ENCODE measurements at regions not wholly inside any gene's neighbourhood (a gene's known extent, or its start where the extent isn't known, plus 50 kb on each side); places are given as distances from the start of the nearest gene placed in this dataset.

- Histone ChIP-seq H3K36me3 (ENCODE audit: insufficient read depth, low read length, poor library complexity, severe bottlenecking) (no peaks in the 10 kb centered on the region), H3K4me3 (ENCODE audit: low read depth, low read length, poor library complexity, severe bottlenecking) (no peak overlapping the region), H3K9me3 (ENCODE audit: low read depth, low read length, poor library complexity, severe bottlenecking) (peaks cover 7% of the 10 kb centered on the region), H3K4me1 (ENCODE audit: insufficient read depth, low read length, poor library complexity, severe bottlenecking) (no peaks in the 10 kb centered on the region), H3K27me3 (replicated peaks; ENCODE audit: insufficient read depth, low read depth, low read length, poor library complexity) (no peaks in the 10 kb centered on the region), H3K27ac (ENCODE audit: low read depth, low read length, poor library complexity, severe bottlenecking) (no peak overlapping the region)
- no peak for TF ChIP-seq CTCF (conservative IDR thresholded peaks at IDR 0.05; ENCODE audit: low read depth, low read length)
- TF ChIP-seq EZH2 (IDR thresholded peaks at IDR 0.05; ENCODE audit: borderline replicate concordance, low read depth, low read length, poor library complexity, severe bottlenecking): no peak
- DNase-seq (ENCODE audit: low spot score): no peak
- intact Hi-C loops (cut with micrococcal nuclease; ENCODE audit: unreplicated experiment): no loop called here
- no TSS peak for BruUV-seq (replicated peaks)
- CTCF ChIA-PET: no interaction called here
- POLR2A ChIA-PET (ENCODE audit: low non-redundant PET): no interaction called here
Observed at GRCh38 chr16:50441486-50442157, 72.8 kb upstream of the BRD7 start.

- Histone ChIP-seq H3K9me3 (ENCODE audit: low read depth, low read length, poor library complexity, severe bottlenecking) (peaks cover 7% of the 10 kb centered on the region), H3K27me3 (replicated peaks; ENCODE audit: insufficient read depth, low read depth, low read length, poor library complexity) (peaks cover 2% of the 10 kb centered on the region), H3K4me3 (ENCODE audit: low read depth, low read length, poor library complexity, severe bottlenecking) (no peak overlapping the region), H3K36me3 (ENCODE audit: insufficient read depth, low read length, poor library complexity, severe bottlenecking) (no peaks in the 10 kb centered on the region), H3K27ac (ENCODE audit: low read depth, low read length, poor library complexity, severe bottlenecking) (no peak overlapping the region), H3K4me1 (ENCODE audit: insufficient read depth, low read length, poor library complexity, severe bottlenecking) (no peaks in the 10 kb centered on the region)
- no TSS peak for BruUV-seq (replicated peaks)
- POLR2A ChIA-PET (ENCODE audit: low non-redundant PET): no interaction called here
- intact Hi-C loops (cut with micrococcal nuclease; ENCODE audit: unreplicated experiment): no loop called here
- no peak for DNase-seq (ENCODE audit: low spot score)
- TF ChIP-seq EZH2 (IDR thresholded peaks at IDR 0.05; ENCODE audit: borderline replicate concordance, low read depth, low read length, poor library complexity, severe bottlenecking): no peak
- CTCF ChIA-PET: no interaction called here
Observed at GRCh38 chr16:50440991-50441390, 72.2 kb upstream of the BRD7 start.

- no TSS peak for BruUV-seq (replicated peaks)
- no peak for DNase-seq (ENCODE audit: low spot score)
- Histone ChIP-seq H3K27ac (ENCODE audit: low read depth, low read length, poor library complexity, severe bottlenecking) (no peak overlapping the region), H3K9me3 (ENCODE audit: low read depth, low read length, poor library complexity, severe bottlenecking) (peaks cover 7% of the 10 kb centered on the region), H3K4me1 (ENCODE audit: insufficient read depth, low read length, poor library complexity, severe bottlenecking) (no peaks in the 10 kb centered on the region), H3K27me3 (replicated peaks; ENCODE audit: insufficient read depth, low read depth, low read length, poor library complexity) (peaks cover 6% of the 10 kb centered on the region), H3K4me3 (ENCODE audit: low read depth, low read length, poor library complexity, severe bottlenecking) (no peak overlapping the region), H3K36me3 (ENCODE audit: insufficient read depth, low read length, poor library complexity, severe bottlenecking) (no peaks in the 10 kb centered on the region)
- intact Hi-C loops (cut with micrococcal nuclease; ENCODE audit: unreplicated experiment): no loop called here
- ChIA-PET CTCF (no interaction called here), POLR2A (ENCODE audit: low non-redundant PET) (no interaction called here)
- TF ChIP-seq EZH2 (IDR thresholded peaks at IDR 0.05; ENCODE audit: borderline replicate concordance, low read depth, low read length, poor library complexity, severe bottlenecking) (no peak), CTCF (conservative IDR thresholded peaks at IDR 0.05; ENCODE audit: low read depth, low read length) (no peak)
Observed at GRCh38 chr16:50440531-50440930, 71.7 kb upstream of the BRD7 start.
